NCI-H345 (cell line): ENCODE measurements at regions not wholly inside any gene's neighbourhood (a gene's known extent, or its start where the extent isn't known, plus 50 kb on each side); places are given as distances from the start of the nearest gene placed in this dataset.
"Not testable (repeated sequence)": the region's sequence is repeated elsewhere in the genome, so short reads cannot be mapped to it uniquely, and the experiment has no call there.

ENCODE experiments used
- DNase-seq: peaks from one replicate; lab custom pipeline; 2025; lab: John Stamatoyannopoulos, UW

DNA sequence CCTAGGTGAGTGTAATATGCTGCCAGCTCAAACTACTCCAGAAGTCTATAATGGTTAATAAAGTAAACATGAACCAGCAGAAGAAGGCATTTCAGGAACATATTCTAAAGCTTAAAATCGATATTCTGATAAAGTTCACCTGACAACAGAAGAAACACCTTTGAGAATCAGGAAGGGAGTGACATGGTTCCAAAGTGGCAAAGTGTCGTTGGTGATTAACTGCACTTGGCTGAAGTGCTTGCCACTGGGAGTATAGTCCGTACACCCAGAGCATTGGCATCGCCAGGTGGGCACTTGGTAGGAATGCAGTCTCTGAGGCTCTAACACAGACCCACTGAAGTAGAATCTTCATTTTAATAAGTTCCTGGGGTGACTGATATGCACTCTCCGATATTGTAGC, 76.0 kb upstream of the H2AZ1 start:
- no peak for DNase-seq

DNA sequence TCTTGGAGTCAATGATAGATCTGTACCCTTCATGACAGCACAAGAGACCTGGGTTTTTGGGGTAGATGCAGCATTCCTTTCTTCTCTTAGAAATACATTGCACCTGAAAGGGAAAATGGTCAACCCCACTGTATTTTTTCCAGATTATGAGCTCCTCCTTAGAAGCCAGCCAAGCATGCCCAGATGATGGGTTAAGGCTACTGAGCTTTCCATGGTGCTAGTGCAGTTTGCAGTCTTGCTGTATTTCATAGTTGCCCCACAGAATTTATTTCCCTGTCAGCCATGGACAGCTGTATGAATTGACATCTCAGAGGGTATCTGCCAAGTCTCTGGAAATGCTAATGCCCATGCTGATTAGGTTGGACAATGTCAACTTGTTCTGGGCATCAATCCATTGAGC, 73.7 kb upstream of the H2AZ1 start:
- no peak for DNase-seq

DNA sequence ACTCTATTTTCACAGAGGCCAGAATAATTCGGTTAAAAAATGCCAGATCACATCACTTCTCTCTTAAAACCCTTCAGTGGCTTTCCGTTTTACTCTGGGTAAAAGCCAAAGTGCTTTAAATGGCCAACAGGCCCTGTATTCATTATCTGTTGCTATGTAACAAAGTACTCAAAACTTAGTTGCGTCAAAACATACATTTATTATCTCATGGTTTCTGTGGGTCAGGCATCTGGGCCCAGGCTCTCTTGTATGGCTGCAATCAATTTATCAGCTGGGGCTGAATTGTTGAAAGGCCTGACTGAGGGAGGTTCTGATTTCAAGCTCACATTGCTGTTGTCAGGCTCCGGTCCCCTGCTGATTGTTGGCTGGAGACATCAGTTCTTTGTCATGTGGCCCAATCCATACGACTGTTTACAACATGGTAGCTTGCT, 72.7 kb upstream of the H2AZ1 start:
- peak; percentile 82 for DNase-seq

DNA sequence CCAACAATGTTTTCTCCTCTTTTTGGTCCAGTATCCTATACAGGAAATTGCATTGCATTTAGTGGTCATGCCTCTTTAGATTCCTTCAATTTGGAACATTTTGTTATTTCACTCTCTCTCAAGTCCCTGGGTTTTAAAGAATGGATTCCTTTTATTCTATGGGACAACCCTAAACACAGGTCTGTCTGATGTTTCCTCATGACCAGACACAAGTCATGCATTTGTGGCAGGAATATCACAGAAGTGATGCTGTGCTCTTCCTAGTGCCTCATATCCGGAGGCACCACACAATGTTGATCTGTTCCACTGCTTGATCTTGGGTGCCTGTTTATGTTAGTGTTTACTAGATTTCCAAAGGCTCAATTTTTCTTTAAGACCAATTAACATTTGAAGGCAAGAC, 69.7 kb upstream of the H2AZ1 start:
- DNase-seq, result no peak

DNA sequence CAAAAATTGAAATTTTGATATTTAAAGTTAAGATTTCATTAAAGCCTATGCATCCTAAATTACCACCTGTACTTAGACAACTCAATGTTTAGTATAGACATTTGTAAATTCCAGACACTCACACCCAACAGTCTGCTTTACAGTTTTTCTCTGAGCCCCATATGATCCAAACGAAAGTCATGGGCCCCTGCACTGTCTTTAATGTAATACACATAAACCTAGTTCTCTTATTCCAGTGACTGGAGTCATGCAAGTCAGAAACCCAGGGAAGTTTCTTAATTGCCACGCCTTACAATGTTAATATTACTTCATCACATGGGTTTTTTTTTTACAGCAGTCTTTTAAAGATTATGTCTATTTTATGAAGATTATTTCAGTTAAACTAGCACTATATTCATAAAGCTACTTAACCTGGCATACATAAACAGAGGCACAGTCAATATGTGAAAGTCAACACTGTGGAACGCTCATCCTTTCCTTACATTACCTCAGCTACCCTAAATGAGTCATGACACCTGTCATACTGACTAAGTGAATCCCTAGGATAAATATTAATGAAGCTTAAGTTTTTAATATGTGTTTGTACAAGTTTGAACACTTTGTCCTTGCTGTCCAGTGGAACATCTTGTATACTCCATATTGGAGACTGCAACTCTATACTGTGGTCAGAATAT, 67.7 kb upstream of the H2AZ1 start:
- no peak for DNase-seq

DNA sequence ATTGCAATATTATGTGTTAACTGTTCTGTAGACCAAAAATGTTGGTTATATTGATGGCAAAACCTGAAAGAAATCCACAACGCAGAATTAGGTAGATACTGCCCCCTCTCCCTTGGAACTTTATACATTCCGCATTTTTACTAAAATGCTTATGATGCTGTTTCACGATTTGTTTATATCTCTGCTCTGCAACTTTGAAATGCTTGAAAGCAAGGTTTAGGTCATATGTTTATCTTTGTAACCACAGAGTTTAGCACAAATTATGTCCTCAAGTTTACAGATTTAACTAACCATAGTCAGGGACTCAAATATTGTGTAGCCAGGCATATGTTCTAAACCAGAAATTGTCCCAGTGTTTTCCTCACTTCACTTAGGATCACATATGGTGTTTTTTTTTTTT, 66.1 kb upstream of the H2AZ1 start:
- no peak for DNase-seq

DNA sequence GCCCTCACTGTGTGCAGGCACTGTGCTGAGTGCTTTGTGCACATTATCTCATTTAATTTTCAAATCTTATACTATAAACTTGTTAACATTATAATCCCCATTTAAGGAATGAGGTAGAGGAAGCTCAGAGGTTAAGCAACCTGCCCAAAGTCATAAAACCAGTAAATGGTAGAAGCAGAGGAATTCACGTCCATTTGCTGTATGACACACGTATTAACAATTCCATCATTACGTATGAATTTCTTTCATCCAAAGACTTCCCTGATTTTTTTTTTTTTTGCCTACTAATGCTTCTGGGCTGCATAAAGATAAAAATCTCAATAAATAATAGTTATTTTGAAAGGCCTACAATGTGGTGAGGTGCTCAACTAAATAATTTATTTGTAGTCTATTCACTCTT, 64.5 kb upstream of the H2AZ1 start:
- DNase-seq, result no peak

DNA sequence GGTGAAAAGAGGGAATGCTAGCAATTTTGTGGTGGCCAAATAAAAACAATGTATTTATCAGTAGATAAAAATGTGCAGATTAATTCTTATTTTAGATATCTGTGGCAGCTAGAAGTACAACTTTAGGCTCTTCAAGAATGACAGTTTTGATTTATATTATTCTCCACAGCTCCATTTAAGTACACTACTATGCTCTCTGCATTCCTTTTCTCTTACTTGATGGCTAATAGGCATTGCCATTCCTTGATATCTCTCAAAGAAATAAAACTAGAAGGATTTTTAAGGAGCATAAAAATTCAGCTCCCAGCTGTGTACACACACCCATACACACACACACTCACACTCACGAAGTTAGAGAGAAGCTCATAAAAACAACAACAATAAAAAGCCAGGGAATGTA, 59.4 kb upstream of the H2AZ1 start:
- no peak for DNase-seq

DNA sequence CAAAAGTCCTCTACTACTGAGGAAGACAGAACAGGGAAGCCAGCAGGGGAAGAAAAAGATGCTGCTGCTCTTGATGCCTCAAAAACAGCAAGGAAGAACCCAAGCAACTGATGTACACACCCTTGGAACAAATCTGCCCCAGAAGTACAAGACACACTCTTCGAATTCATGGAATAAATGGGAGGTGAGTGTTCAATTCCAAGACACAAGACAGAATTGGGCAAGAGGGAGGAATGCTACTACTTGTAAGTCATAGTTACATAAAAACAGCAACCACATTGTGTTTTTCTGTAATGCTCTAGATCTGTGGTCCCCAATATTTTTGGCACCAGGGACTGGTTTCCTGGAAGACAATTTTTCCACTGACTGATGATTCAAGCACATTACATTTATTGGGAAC, 58.0 kb upstream of the H2AZ1 start:
- no peak for DNase-seq

DNA sequence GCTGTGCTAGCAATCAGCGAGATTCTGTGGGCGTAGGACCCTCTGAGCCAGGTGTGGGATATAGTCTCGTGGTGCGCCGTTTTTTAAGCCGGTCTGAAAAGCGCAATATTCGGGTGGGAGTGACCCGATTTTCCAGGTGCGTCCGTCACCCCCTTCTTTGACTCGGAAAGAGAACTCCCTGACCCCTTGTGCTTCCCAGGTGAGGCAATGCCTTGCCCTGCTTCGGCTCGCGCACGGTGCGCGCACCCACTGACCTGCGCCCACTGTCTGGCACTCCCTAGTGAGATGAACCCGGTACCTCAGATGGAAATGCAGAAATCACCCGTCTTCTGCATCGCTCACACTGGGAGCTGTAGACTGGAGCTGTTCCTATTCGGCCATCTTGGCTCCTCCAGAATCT, 56.1 kb upstream of the H2AZ1 start:
- not testable (repeated sequence) for DNase-seq
